HL-60 (cell line): ENCODE measurements at regions not wholly inside any gene's neighbourhood (a gene's known extent, or its start where the extent isn't known, plus 50 kb on each side); places are given as distances from the start of the nearest gene placed in this dataset.

ENCODE experiments used
- DNase-seq, 2 experiments: peaks; one replicate each; pipeline ENCODE4 v3.0.0-alpha.2; 2010 to 2020; ENCODE audit warnings: low read depth in 1 of 2, low spot score in 1 of 2
- H3K27ac ChIP-seq: fragments of 250-450 bp; sonication (Bioruptor Pico); replicated peaks from 2 replicates; pipeline ENCODE4 v1.5.1; 2020; ENCODE audit warnings: mild to moderate bottlenecking, moderate library complexity
- H3K27me3 ChIP-seq: fragments of 250-450 bp; sonication (Bioruptor Pico); 2 replicates; pipeline ENCODE4 v1.5.1; 2021; ENCODE audit warnings: mild to moderate bottlenecking, moderate library complexity; ENCODE audit not compliant: insufficient read depth, poor library complexity, severe bottlenecking
- H3K4me3 ChIP-seq: replicated peaks from 2 replicates; pipeline ENCODE4 v1.5.1; 2011; ENCODE audit warnings: mild to moderate bottlenecking, control low read depth, low read length; ENCODE audit not compliant: insufficient read depth
- CTCF ChIP-seq: IDR thresholded peaks from one replicate; pipeline ENCODE4 v1.5.1; 2011; ENCODE audit warnings: low read length, control low read depth, inconsistent platforms; ENCODE audit not compliant: insufficient read depth
- GABPA ChIP-seq: IDR thresholded peaks from 2 replicates; pipeline ENCODE4 v1.6.1; 2012; ENCODE audit warnings: low read depth
- POLR2AphosphoS5 ChIP-seq: IDR thresholded peaks from 2 replicates; pipeline ENCODE4 v1.6.1; 2012; ENCODE audit warnings: low read depth
- REST ChIP-seq: IDR thresholded peaks from 2 replicates; pipeline ENCODE4 v1.6.1; 2012; ENCODE audit warnings: low read depth; ENCODE audit not compliant: insufficient replicate concordance
- SPI1 ChIP-seq: IDR thresholded peaks from 2 replicates; pipeline ENCODE4 v1.6.1; 2012; ENCODE audit warnings: low read depth, mild to moderate bottlenecking, borderline replicate concordance

GRCh38 chr5:104904561-104904960 is 1342.0 kb upstream of the NUDT12 start:
- Histone ChIP-seq H3K4me3 (no peak overlapping the region), H3K27ac (no peak overlapping the region), H3K27me3 (no peaks in the 10 kb centered on the region)
- TF ChIP-seq POLR2AphosphoS5 (no peak), REST (no peak), CTCF (no peak)
- DNase-seq = no peak

- no peaks in the 10 kb centered on the region for H3K27me3 ChIP-seq
- H3K27ac ChIP-seq = no peak overlapping the region
- TF ChIP-seq GABPA (no peak), REST (no peak), SPI1 (no peak), CTCF (no peak), POLR2AphosphoS5 (no peak)
- no peak overlapping the region for H3K4me3 ChIP-seq
- DNase-seq = no peak
These were observed 1341.4 kb upstream of the NUDT12 start for GRCh38 chr5:104903941-104904340.

GRCh38 chr5:104891596-104891995 is 1329.0 kb upstream of the NUDT12 start:
- no peaks in the 10 kb centered on the region for H3K27me3 ChIP-seq
- no peak for DNase-seq
- no peak overlapping the region for H3K27ac ChIP-seq
- H3K4me3 ChIP-seq = no peak overlapping the region
- no peak for TF ChIP-seq REST
- no peak for TF ChIP-seq CTCF
- TF ChIP-seq POLR2AphosphoS5 = no peak
- no peak for TF ChIP-seq GABPA
- no peak for TF ChIP-seq SPI1
